ENCODE measurements at regions not wholly inside any gene's neighbourhood (a gene's known extent, or its start where the extent isn't known, plus 50 kb on each side); places are given as distances from the start of the nearest gene placed in this dataset.

GRCh38 chr1:57475366-57475765, 51.5 kb upstream of the DAB1 start:
- TF ChIP-seq CTCF (IDR thresholded peaks at IDR 0.05) (no peak), POLR2A (IDR thresholded peaks at IDR 0.05) (no peak)
